Stomach (tissue), 4 donors: ENCODE measurements at regions not wholly inside any gene's neighbourhood (a gene's known extent, or its start where the extent isn't known, plus 50 kb on each side); places are given as distances from the start of the nearest gene placed in this dataset.

Source experiments
- CTCF ChIP-seq, 7 experiments: fragments of 450-650 bp in 4 of 7; fragments of 200-600 bp in 3 of 7; sonication (generic) in 3 of 7; IDR thresholded peaks; one replicate each; pipeline ENCODE4 v1.5.1; 2016 to 2019; ENCODE audit warnings: antibody characterized with exemption in 7 of 7, control low read depth in 2 of 7, mild to moderate bottlenecking in 1 of 7
- EP300 ChIP-seq: sonication (generic); formaldehyde crosslinking; IDR thresholded peaks from one replicate; pipeline ENCODE4 v1.6.1; 2017; ENCODE audit warnings: antibody characterized with exemption
- POLR2A ChIP-seq, 4 donors: fragments of 450-650 bp; IDR thresholded peaks; one replicate each; pipeline ENCODE4 v1.6.1; 2016; ENCODE audit warnings: antibody characterized with exemption in 4 of 4, control low read depth in 2 of 4, mild to moderate bottlenecking in 1 of 4, moderate library complexity in 1 of 4
- POLR2AphosphoS5 ChIP-seq, 3 donors: sonication (generic); formaldehyde crosslinking; IDR thresholded peaks; one replicate each; pipeline ENCODE4 v1.6.1; 2016; ENCODE audit warnings: antibody characterized with exemption in 3 of 3

DNA sequence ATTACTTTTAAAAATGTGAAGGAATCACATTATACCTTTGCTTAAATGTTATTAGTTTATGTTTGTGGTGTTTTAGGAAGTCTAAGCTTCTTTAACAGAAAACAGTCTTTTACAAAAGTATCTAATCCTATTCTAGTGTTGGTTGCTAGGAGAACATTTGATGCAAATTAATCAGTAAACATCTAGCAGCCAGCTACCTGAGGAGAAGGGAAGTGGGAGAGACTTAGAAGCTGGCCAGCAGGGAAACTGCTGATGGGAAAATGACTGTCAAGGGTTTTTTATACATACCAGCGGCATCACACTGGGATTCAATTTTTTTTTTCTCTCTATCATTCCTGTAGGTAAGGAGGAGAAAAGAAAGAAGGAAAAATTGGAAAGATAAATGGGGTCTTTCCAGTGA, 686.0 kb upstream of the MMS22L start:
- TF ChIP-seq POLR2AphosphoS5 (IDR thresholded peaks at IDR 0.05) (no peak), POLR2A (IDR thresholded peaks at IDR 0.05) (no peak), EP300 (no peak), CTCF (IDR thresholded peaks at IDR 0.05) (no peak)
